HG02678 (cell line): ENCODE measurements at regions not wholly inside any gene's neighbourhood (a gene's known extent, or its start where the extent isn't known, plus 50 kb on each side); places are given as distances from the start of the nearest gene placed in this dataset.
"Not testable (repeated sequence)": the region's sequence is repeated elsewhere in the genome, so short reads cannot be mapped to it uniquely, and the experiment has no call there.

ENCODE experiments used
- ATAC-seq: cut with Tn5 transposase; IDR thresholded peaks from one replicate; pipeline ENCODE4 v1.9.1; 2021; ENCODE audit warnings: mild to moderate bottlenecking, moderate library complexity; ENCODE audit not compliant: unreplicated experiment

DNA sequence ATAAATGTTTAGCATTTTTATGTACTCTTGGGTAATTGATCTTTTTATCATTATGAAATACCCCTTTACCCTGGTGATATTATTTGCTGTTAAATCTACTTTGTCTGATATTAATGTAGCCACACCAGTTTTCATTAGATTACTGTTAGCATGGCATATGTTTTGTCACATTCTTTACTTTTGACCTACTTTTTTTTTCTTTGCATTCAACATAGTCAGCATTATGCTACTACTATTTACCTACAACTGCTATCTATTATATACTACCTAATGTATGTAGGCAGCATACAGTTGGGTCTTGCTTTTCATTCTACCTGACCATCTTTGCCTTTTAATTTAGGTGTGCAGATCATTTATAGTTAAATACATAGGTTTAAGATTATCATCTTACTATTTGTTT lies 1429.6 kb upstream of the ALCAM start:
- ATAC-seq = no peak

DNA sequence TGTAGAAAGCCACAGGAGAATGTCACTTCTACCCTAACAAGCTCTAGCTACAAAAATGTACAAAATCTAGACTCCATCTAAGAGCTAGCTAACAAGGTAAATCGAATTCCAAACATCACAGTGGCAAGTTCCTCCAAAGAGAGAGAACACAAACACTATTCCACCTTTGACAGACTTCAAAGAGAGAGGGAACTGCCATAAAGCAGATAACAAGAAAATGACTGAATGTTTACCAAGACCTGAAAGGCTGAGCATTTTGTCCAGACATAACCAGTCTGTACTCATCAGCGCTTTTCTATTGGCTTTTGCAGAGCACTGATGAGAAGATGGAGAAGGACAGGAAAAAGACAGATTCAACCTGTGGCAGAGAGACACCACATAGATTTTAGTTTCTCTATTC lies 1419.6 kb upstream of the ALCAM start:
- ATAC-seq = no peak

DNA sequence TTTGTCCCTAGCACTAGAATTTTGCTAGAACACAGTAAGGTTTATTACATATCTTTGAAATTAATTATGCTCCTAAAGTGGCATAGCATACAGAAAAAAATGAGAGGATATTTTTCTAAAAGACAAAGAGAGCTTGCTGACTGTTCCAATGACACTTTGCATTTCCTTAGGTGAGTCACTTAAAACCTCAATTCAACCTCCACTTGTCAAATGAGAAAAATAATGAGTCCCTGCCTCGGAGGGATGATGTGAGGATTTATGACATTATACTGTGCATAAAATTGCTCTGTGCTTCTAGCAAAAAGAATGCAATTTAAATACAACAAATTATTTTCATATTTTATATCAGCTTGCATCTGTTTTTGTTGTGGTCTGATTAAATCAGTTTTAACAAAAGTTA lies 1417.0 kb upstream of the ALCAM start:
- no peak for ATAC-seq

DNA sequence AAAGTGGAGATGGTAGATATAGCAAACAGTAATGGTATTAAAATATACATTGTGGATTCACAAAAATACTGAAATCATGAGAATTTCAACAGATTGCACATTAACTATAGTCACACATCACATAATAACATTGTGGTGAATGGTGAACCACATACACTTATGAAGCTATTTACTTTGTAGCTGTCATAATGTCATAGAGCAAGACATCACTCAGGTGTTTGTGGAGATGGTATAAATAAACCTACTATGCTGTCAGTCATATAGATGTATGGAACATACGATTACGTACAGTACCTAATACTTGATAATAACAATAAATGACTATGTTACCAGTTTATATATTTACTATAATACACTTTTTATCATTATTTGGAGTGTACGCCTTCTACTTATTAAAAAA lies 1416.0 kb upstream of the ALCAM start:
- ATAC-seq = no peak

DNA sequence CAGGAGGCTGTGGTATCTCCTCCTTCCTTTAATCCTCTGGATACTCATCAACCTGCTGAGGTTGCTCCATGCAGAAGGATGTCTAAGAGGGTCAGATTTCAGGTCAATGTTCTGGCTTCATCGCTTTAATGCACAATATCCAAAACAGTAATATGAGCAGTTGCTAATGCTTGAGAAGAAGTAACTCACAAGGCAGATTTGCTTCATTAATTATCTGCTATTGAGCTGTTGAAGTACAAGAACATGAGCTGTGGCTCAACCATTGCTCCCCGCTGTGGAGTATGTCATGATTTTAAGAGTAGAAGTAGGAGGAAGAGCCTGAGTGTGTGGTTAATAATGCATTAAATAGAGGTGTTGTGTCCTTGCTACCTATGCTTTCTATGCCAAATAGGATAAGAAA lies 1412.9 kb upstream of the ALCAM start:
- no peak for ATAC-seq

DNA sequence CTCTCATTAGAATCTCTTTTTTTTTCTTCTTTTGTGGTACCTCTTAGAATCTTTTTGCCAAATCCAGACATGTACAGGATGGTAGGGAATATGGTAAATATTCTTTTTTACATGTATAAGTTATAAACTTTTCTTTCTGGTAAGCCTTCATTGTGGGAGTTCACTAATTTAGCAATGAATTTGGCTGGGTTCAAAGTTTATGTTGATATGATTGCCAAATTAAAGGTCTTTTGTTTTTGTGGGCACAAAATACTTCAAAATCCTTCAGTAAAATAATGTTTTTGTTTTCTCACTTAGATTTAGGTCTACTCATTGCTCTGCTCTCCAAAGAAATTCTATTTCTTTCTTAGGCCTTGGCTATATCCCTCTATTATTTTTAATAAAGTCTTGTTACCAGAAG lies 1405.9 kb upstream of the ALCAM start:
- ATAC-seq = no peak

DNA sequence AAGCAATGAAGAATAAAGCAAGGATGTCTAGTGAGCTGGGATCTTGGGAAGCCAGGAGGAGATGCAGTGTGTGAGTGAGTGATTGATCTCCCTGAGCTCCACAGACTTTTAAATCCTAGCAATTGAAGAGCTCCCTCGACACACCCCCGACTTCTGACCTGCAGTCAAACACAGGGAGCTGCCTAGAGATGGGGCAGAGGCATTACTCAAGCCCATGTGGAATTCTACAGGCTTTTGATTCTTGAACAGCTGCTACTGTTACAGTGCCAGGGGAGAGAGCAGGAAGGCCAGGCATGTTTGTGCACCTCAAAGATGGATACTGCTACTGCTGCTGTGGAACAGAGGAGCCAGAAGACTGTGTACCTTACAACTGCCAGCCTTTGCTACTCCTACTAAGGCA lies 1403.1 kb upstream of the ALCAM start:
- no peak for ATAC-seq

DNA sequence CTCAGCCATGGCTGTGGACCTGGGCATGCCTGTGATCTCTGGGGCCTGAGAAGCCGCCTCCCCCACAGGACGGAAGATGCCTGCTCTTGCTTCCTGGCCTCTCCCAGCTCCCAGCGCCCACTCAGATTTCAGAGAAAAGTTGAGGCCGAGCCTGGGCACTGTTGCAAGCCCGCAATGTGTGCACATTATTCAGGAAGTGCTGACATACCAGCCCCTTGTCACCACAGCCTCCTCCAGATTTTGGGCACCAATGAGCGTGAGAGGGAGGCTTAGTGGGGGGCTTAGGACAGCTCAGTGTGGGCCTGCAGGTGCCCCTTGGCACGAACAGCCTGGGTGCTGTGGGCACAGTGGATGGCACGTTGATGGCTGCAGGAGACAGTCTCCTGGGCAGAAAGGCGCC lies 1400.9 kb upstream of the ALCAM start:
- no peak for ATAC-seq

DNA sequence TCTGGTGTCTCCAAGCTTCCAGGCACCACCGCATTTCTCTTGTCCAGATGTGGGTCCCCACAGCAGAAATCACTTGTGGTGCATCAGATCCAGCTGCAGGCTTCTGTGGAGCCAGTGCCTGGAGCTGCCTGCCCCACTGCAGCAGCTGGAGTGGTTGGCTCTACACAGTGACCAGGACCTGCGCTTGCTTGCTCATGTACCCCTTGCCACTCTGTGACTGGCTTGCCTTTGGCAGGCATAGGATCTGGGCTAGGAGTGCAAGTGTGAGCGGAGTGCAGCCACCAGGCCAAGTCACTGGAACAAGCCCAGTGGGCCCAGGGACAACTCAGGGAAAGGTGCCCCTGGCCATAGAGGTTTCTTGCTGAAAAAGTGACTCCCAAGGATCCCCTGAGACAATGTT lies 1400.0 kb upstream of the ALCAM start:
- no peak for ATAC-seq

DNA sequence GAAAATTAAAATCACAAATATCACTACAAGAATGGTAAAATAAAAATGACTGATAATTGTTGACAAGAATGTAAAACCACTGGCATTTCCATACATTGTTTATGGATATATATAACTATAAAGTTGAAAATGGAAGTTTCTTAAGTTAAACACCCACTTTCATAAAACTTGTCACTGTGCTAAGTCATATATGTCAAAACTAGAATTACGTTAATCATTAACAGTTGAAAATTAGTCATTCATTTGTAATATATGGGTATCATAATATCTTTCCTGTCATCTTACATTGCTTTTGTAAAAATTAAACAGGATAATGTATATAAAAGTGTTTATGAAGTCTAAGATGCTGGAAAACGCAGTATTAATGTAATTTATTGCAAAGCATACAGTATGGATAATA lies 1398.6 kb upstream of the ALCAM start:
- ATAC-seq = peak; percentile 58

DNA sequence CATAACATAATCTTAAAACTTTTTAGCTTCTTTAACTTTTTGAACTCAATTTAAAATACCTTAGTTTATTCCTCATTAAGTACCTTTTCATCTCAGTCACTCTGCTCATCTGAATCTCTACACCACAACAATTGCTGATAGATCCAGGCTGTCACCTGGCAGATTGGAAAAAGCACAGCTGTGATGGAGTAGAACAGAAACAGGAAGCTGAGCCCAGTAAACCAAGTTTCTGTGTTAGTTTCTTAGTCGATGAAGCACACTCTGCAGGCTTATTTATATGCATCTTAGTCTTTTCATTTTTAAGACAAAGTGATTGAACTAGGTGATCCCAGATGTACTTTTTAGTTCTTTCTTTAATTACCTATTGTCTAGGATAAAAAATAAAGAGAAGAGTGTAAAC lies 1398.0 kb upstream of the ALCAM start:
- ATAC-seq = peak; percentile 85

DNA sequence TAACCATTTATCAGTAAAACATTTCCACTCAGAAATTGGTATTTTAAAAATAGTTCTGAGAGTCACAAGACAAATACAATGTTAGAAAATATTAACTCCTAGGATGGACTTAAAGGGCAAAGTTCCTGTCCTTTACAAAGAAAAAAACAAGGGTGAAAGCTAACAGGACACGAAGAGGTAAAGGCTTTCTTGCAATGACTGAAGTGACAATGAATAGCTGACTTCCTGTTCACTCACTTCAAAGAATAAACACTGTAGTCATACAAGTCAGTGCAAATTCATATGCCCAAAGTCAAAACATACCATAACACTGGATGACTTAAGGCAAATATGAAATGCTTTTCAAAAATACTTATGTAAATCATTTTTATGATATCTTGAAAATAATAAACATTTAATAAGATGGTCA lies 1389.8 kb upstream of the ALCAM start:
- ATAC-seq = peak; percentile 80

DNA sequence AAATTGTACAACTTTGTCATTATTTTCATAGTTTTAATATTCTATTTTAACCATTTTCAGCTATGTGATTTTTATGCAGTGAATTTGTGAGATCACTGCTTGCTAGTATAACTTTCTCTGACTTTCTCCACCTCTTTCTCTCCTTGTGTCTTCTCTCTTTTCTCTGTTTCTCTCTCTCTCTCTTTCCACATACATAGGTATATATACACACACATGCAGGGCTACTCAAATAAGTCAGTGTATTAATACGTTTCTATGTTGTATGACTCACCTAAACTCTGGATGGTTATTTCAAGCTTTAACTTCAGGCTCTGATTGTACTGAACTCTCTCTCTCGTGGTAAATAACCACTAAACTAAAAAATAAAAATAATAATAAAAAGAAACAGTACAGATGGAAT lies 1389.3 kb upstream of the ALCAM start:
- ATAC-seq = no peak

DNA sequence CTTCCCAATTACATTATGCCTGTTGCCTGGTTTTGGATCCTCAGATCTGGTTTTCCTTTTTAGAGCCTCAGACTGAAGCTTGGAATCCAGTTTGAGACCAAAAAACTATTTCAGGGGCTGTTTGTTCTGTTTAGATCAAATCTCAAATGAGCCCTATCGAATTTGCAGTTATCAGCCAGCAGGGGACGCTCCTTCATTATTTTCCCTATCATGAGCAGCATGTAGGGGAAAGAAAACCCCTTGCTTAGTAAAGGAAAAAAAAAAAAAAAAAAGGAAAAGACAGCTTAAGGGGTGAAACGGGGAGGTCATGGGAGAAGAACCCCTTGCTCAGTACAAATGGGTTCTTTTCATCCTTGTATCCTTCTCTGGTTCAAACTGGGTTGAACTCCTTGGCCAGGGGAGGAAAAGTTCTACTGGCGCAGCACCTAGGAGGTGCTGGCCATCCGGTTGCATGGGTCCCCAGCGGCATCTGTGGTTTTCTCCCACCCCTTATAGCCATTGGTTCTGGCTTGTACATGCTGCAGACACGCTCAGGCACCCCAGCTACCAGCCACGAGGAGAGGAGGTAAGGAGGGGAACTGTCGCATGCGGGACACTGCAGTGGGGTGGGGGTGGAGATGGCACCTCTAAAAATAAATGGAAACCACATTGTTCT lies 1375.1 kb upstream of the ALCAM start:
- no peak for ATAC-seq

DNA sequence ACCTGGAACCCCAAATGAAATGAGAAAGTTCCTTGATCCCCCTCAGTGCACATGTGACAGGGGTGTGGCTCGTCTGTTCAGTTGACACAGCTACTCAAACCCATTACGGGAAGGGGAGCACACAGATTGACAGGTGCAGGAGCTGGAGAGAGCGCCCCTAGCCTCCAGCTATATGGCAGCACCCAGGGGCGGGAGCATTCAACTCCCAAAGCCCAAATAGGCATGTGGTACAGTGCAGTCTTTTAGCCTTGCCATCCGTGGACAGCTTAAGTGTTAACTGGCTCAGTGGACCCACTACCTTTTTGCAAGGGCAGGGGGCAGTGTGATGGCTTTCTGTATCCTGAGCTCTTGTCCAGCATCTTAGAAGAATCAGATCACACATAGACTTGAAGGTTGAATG lies 1374.2 kb upstream of the ALCAM start:
- no peak for ATAC-seq

DNA sequence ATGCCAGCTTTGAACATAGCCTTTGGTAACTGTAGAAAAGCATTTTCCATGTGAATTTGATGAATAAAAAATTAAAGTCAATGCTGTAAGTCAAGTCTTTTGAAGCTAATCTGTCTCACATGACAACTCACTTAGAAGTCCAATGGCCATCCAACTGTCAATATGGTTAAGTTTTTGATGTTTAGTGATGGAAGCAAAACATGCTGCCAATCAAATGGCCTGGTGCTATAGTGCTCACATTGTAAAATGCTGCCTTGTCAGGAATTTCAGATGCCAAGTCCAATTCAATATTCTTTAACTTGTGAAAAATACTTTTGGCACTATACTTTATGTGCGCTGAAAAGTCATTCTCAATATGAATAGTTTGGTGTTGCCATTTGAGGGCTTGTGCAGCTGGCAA lies 1361.8 kb upstream of the ALCAM start:
- no peak for ATAC-seq

DNA sequence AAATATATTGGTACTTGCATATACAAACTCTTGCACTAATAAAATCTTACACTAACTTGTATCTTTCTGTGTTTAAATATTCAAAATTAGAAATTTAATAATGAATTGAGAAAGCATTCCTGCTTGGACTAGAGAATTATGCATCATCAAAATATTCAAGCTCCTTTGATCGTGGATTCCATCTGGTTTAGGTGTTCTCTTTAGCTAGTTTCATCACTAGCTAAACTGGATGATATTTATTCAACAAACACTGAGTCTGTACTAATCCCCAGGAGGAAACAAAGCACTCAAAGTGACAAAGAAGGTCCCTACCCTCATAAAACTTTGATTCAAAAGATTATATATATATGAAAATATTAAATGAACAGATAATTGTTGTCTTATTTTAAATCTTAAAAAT lies 1360.9 kb upstream of the ALCAM start:
- ATAC-seq = no peak

DNA sequence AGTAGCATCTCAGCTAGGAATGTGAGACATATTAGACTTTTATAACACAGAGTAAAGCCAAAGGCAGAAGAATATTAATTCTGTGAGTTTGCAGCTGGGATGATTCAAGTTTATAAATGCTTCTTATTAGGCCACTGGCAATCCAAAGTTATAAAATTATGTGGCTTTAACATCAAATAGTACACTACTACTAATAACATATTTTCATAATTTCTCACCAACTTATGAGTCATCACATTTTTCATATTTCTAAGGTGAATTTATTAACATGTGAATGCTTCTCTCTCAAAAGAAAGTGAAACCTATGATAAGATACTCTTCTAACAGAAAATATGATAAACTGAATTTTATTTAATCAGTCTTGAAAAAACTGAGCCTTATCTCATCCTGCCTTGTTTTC lies 1348.2 kb upstream of the ALCAM start:
- ATAC-seq = no peak

DNA sequence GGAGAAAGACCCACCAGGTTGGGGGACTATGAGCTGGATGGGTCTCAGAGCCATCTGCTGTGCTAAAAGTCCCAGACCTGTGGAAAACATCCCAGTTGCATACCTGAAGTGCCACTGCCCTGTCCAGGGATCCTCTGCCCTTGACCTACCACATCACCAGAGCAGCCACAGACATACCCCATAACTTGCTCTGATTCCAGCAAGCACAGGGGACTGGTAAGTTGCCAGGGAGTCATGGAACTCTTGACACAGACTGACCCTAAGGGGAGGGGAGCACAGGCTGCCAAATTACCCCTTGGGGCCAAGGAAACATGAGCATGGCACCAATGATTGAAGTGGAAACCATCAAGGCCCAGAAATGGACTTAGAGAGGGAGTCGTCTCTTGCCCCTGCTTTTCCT lies 1335.1 kb upstream of the ALCAM start:
- no peak for ATAC-seq

DNA sequence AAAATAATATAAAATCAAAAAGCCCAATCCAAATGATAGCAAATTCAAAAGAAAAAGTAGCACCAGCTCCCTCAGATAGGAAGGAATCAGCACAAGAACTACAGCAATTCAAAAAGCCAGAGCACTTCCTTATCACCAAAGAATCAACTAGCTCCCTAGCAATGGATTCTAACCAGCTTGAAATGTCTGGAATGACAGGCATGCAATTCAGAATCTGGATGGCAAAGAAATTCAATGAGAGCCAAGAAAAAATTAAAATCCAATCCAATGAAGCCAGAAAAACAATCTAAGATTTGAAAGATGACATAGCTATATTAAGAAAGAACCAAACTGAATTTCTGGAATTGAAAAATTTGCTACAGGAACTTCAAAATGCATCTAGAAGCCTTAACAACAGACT lies 1334.4 kb upstream of the ALCAM start:
- no peak for ATAC-seq

DNA sequence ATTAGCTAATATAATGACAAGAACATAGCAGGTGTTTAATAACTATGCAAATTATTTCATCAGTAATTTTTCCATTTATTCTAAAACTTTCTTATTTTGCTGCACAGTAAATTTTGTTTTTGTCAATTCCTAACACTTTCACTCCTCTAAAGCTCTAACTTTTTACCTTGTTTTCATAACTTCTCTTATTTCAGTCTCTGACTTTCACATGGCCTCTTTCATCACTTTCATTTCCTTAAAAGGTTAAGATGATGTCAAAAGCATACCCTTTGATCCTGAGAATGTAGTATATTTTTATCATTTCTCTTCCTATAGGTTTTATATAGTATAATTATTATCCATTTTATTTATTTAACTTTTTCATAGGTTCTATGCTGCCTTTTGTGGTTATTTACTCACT lies 1325.8 kb upstream of the ALCAM start:
- ATAC-seq = peak; percentile 69

DNA sequence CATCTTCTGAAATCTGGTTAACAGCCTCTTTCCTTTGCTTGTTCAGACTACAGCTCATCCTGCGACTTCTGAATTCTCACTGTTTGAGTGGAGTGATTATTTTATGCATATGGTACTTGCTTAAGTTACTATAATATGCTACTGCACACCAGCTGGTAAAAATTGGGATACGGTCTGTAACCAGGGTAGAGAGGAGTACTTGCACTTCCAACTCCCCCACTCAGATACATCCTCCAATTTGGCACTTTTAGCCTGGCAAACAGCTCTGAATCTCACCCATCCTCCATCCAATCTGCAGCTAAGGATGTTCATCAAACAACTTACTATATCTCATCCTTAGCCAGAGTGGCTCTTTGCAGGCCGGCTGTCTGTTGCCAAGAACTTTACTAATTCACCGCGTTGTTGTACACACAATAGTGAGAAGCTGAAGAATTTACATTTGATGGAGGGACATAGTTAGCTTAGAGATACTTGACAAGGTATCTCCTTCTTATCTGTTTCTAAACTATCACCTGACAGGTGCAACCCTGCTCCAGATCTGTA lies 1323.6 kb upstream of the ALCAM start:
- not testable (repeated sequence) for ATAC-seq

DNA sequence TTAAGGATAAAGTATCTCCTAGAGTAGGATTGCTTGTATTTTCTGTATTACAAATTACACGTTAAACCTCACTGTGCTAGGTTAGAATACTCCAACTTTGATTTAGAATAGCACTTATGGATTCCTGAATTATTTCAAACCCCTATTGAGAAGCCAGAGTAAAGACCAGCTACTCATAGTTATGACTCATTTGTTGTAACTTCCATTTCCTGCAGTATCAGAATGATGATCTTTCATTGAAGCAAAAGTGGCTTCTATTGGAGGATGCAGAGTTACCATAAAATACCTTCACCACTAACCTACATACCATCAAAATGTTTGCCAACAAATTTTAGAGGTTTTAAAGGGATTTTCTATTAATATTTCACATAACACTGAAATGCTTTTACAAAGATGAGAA lies 1322.7 kb upstream of the ALCAM start:
- no peak for ATAC-seq
